IPS DF 4.7 (cell line): ENCODE measurements at regions not wholly inside any gene's neighbourhood (a gene's known extent, or its start where the extent isn't known, plus 50 kb on each side); places are given as distances from the start of the nearest gene placed in this dataset.
"Not testable (repeated sequence)": the region's sequence is repeated elsewhere in the genome, so short reads cannot be mapped to it uniquely, and the experiment has no call there.

Experiments used
- DNase-seq: peaks from one replicate; pipeline ENCODE4 v3.0.0-alpha.2; 2013; ENCODE audit warnings: low spot score; ENCODE audit errors: extremely low read depth

- no peak for DNase-seq
Measured at GRCh38 chr15:62365795-62366442, 200.8 kb upstream of the C2CD4B start.

- DNase-seq = no peak
Measured at GRCh38 chr15:62369454-62369853, 204.4 kb upstream of the C2CD4B start.

- not testable (repeated sequence) for DNase-seq
Measured at GRCh38 chr15:62371683-62372082, 206.6 kb upstream of the C2CD4B start.

GRCh38 chr15:62377736-62378480 is 212.8 kb upstream of the C2CD4B start:
- DNase-seq = no peak

- DNase-seq = no peak
Measured at GRCh38 chr15:62378772-62379498, 213.8 kb upstream of the C2CD4B start.

GRCh38 chr15:62380011-62380410 is 214.9 kb upstream of the C2CD4B start:
- DNase-seq = no peak

GRCh38 chr15:62382046-62382445 is 217.0 kb upstream of the C2CD4B start:
- no peak for DNase-seq

GRCh38 chr15:62389885-62390790 is 225.1 kb upstream of the C2CD4B start, which contains the start of gene TLN2:
TSS of gene TLN2 (plus strand) at chr15:62390550.
- no peak for DNase-seq

GRCh38 chr15:62390791-62391640 is 225.9 kb upstream of the C2CD4B start:
- no peak for DNase-seq

GRCh38 chr15:62391641-62392262 is 226.7 kb upstream of the C2CD4B start:
- no peak for DNase-seq

GRCh38 chr15:62392376-62392775 is 227.3 kb upstream of the C2CD4B start:
- no peak for DNase-seq

- DNase-seq = no peak
Measured at GRCh38 chr15:62393196-62393595, 228.1 kb upstream of the C2CD4B start.

GRCh38 chr15:62394079-62394478 is 229.0 kb upstream of the C2CD4B start:
- DNase-seq = no peak

- DNase-seq = no peak
Measured at GRCh38 chr15:62400778-62401177, 235.7 kb upstream of the C2CD4B start.

- no peak for DNase-seq
Measured at GRCh38 chr15:62402687-62403086, 237.6 kb upstream of the C2CD4B start.

GRCh38 chr15:62403164-62403809 is 238.2 kb upstream of the C2CD4B start:
- DNase-seq = no peak

- DNase-seq = no peak
Measured at GRCh38 chr15:62404194-62404985, 239.3 kb upstream of the C2CD4B start.

GRCh38 chr15:62406305-62406891 is 241.3 kb upstream of the C2CD4B start:
- no peak for DNase-seq
